Effector memory CD8-positive, alpha-beta T cell (primary cell): ENCODE measurements at regions not wholly inside any gene's neighbourhood (a gene's known extent, or its start where the extent isn't known, plus 50 kb on each side); places are given as distances from the start of the nearest gene placed in this dataset.
"Not testable (repeated sequence)": the region's sequence is repeated elsewhere in the genome, so short reads cannot be mapped to it uniquely, and the experiment has no call there.

Experiments
- ATAC-seq: fragments of 150-1000 bp; cut with Tn5 transposase; replicated peaks from 2 replicates; pipeline ENCODE4 v1.10.0; 2021; ENCODE audit warnings: mild to moderate bottlenecking, moderate library complexity
- DNase-seq, 3 experiments: peaks; one replicate each; pipeline ENCODE4 v3.0.0; 2021
- H3K27ac Mint-ChIP-seq, 2 donors: one replicate each; pipeline ENCODE4 v1.8.0; 2022; ENCODE audit warnings: mild to moderate bottlenecking in 2 of 2, mixed read lengths in 2 of 2, moderate library complexity in 2 of 2
- H3K27me3 Mint-ChIP-seq, 2 donors: one replicate each; pipeline ENCODE4 v1.8.0; 2022; ENCODE audit warnings: mixed read lengths in 2 of 2
- H3K36me3 Mint-ChIP-seq: one replicate; pipeline ENCODE4 v1.8.0; 2022; ENCODE audit warnings: mild to moderate bottlenecking, moderate library complexity, mixed read lengths; ENCODE audit not compliant: insufficient read depth
- H3K4me1 Mint-ChIP-seq, 2 donors: one replicate each; pipeline ENCODE4 v1.8.0; 2022; ENCODE audit warnings: low read depth in 2 of 2, mixed read lengths in 2 of 2
- H3K4me3 Mint-ChIP-seq, 2 donors: one replicate each; pipeline ENCODE4 v1.8.0; 2022; ENCODE audit warnings: mild to moderate bottlenecking in 2 of 2, mixed read lengths in 2 of 2, moderate library complexity in 2 of 2
- H3K9me3 Mint-ChIP-seq, 2 donors: one replicate each; pipeline ENCODE4 v1.8.0; 2022; ENCODE audit warnings: mixed read lengths in 2 of 2

GRCh38 chr11:95417832-95418231 lies 186.8 kb upstream of the SESN3 start:
- ATAC-seq (no peak), DNase-seq (no peak)
- H3K4me1 Mint-ChIP-seq: no peaks in the 10 kb centered on the region
- no peaks in the 10 kb centered on the region for H3K36me3 Mint-ChIP-seq
- H3K9me3 Mint-ChIP-seq: no peaks in the 10 kb centered on the region
- peaks cover 0 to 5% of the 10 kb centered on the region in 2 donors for H3K27me3 Mint-ChIP-seq
- H3K27ac Mint-ChIP-seq: no peak overlapping the region
- H3K4me3 Mint-ChIP-seq: no peak overlapping the region

- H3K36me3 Mint-ChIP-seq: no peaks in the 10 kb centered on the region
- no peaks in the 10 kb centered on the region for H3K4me1 Mint-ChIP-seq
- H3K27ac Mint-ChIP-seq: no peak overlapping the region
- DNase-seq: no peak
- H3K4me3 Mint-ChIP-seq: no peak overlapping the region
- H3K27me3 Mint-ChIP-seq: peaks cover 0 to 9% of the 10 kb centered on the region in 2 donors
- no peak for ATAC-seq
- H3K9me3 Mint-ChIP-seq: no peaks in the 10 kb centered on the region
Measured at GRCh38 chr11:95415837-95416304, 184.9 kb upstream of the SESN3 start.

- no peak overlapping the region for H3K27ac Mint-ChIP-seq
- ATAC-seq: no peak
- peaks cover 8 to 17% of the 10 kb centered on the region in 2 donors for H3K27me3 Mint-ChIP-seq
- H3K4me1 Mint-ChIP-seq: no peaks in the 10 kb centered on the region
- H3K4me3 Mint-ChIP-seq: no peak overlapping the region
- H3K9me3 Mint-ChIP-seq: no peaks in the 10 kb centered on the region
- no peaks in the 10 kb centered on the region for H3K36me3 Mint-ChIP-seq
- DNase-seq: no peak
Measured at GRCh38 chr11:95414217-95414616, 183.2 kb upstream of the SESN3 start.

GRCh38 chr11:95413761-95414160 lies 182.8 kb upstream of the SESN3 start:
- Mint-ChIP-seq H3K36me3 (no peaks in the 10 kb centered on the region), H3K9me3 (no peaks in the 10 kb centered on the region), H3K4me1 (no peaks in the 10 kb centered on the region), H3K27me3 (peaks cover 11 to 21% of the 10 kb centered on the region in 2 donors), H3K4me3 (no peak overlapping the region), H3K27ac (no peak overlapping the region)
- no peak for ATAC-seq
- no peak for DNase-seq

GRCh38 chr11:95413021-95413420 lies 182.0 kb upstream of the SESN3 start:
- Mint-ChIP-seq H3K27ac (no peak overlapping the region), H3K27me3 (peaks cover 15 to 25% of the 10 kb centered on the region in 2 donors), H3K36me3 (no peaks in the 10 kb centered on the region), H3K9me3 (no peaks in the 10 kb centered on the region), H3K4me3 (no peak overlapping the region), H3K4me1 (no peaks in the 10 kb centered on the region)
- no peak for ATAC-seq
- DNase-seq: no peak

- Mint-ChIP-seq H3K4me3 (no peak overlapping the region), H3K27me3 (peaks cover 25 to 30% of the 10 kb centered on the region in 2 donors), H3K4me1 (no peaks in the 10 kb centered on the region), H3K9me3 (no peaks in the 10 kb centered on the region), H3K36me3 (no peaks in the 10 kb centered on the region), H3K27ac (no peak overlapping the region)
- DNase-seq: no peak
- ATAC-seq: no peak
Measured at GRCh38 chr11:95412074-95412473, 181.1 kb upstream of the SESN3 start.

- DNase-seq, ATAC-seq, H3K27ac Mint-ChIP-seq, H3K9me3 Mint-ChIP-seq, H3K36me3 Mint-ChIP-seq, H3K4me1 Mint-ChIP-seq, H3K4me3 Mint-ChIP-seq: not testable (repeated sequence)
- H3K27me3 Mint-ChIP-seq: peaks cover 36 to 39% of the 10 kb centered on the region in 2 donors
Measured at GRCh38 chr11:95410707-95411106, 179.7 kb upstream of the SESN3 start.

GRCh38 chr11:95406271-95406670 lies 175.3 kb upstream of the SESN3 start:
- no peaks in the 10 kb centered on the region for H3K4me1 Mint-ChIP-seq
- H3K27me3 Mint-ChIP-seq: peaks cover 30 to 50% of the 10 kb centered on the region in 2 donors
- H3K36me3 Mint-ChIP-seq: peaks cover 3% of the 10 kb centered on the region
- H3K27ac Mint-ChIP-seq: no peak overlapping the region
- DNase-seq: no peak
- H3K9me3 Mint-ChIP-seq: no peaks in the 10 kb centered on the region
- H3K4me3 Mint-ChIP-seq: no peak overlapping the region
- no peak for ATAC-seq

GRCh38 chr11:95404370-95404769 lies 173.4 kb upstream of the SESN3 start:
- H3K4me1 Mint-ChIP-seq: no peaks in the 10 kb centered on the region
- H3K4me3 Mint-ChIP-seq: no peak overlapping the region
- no peak overlapping the region for H3K27ac Mint-ChIP-seq
- H3K36me3 Mint-ChIP-seq: peaks cover 3% of the 10 kb centered on the region
- ATAC-seq: no peak
- peaks cover 23 to 44% of the 10 kb centered on the region in 2 donors for H3K27me3 Mint-ChIP-seq
- DNase-seq: no peak
- H3K9me3 Mint-ChIP-seq: no peaks in the 10 kb centered on the region

- Mint-ChIP-seq H3K9me3 (no peaks in the 10 kb centered on the region), H3K27me3 (no peaks in the 10 kb centered on the region), H3K4me1 (no peaks in the 10 kb centered on the region), H3K36me3 (no peaks in the 10 kb centered on the region), H3K27ac (no peak overlapping the region), H3K4me3 (no peak overlapping the region)
- DNase-seq (no peak), ATAC-seq (no peak)
Measured at GRCh38 chr11:95398437-95399112, 167.6 kb upstream of the SESN3 start.

- Mint-ChIP-seq H3K36me3 (no peaks in the 10 kb centered on the region), H3K4me1 (no peaks in the 10 kb centered on the region)
- no peak for DNase-seq
Measured at GRCh38 chr11:95392644-95393043, 161.6 kb upstream of the SESN3 start.

GRCh38 chr11:95389427-95389826 lies 158.4 kb upstream of the SESN3 start:
- Mint-ChIP-seq H3K27me3 (peaks cover 27 to 30% of the 10 kb centered on the region in 2 donors), H3K36me3 (no peaks in the 10 kb centered on the region), H3K4me1 (no peaks in the 10 kb centered on the region), H3K27ac (no peak overlapping the region), H3K4me3 (no peak overlapping the region), H3K9me3 (no peaks in the 10 kb centered on the region)
- no peak for ATAC-seq
- no peak for DNase-seq

More at GRCh38 chr11:95392644-95393043, 161.6 kb upstream of the SESN3 start:
- H3K4me3 Mint-ChIP-seq: no peak overlapping the region
- ATAC-seq: no peak
- peaks cover 17 to 18% of the 10 kb centered on the region in 2 donors for H3K27me3 Mint-ChIP-seq
- no peak overlapping the region for H3K27ac Mint-ChIP-seq
- H3K9me3 Mint-ChIP-seq: no peaks in the 10 kb centered on the region

GRCh38 chr11:95388086-95388485 lies 157.1 kb upstream of the SESN3 start:
- Mint-ChIP-seq H3K27ac (no peak overlapping the region), H3K36me3 (no peaks in the 10 kb centered on the region), H3K9me3 (no peaks in the 10 kb centered on the region), H3K4me1 (no peaks in the 10 kb centered on the region), H3K27me3 (peaks cover 27 to 39% of the 10 kb centered on the region in 2 donors), H3K4me3 (no peak overlapping the region)
- ATAC-seq (no peak), DNase-seq (no peak)

- peaks cover 1% of the 10 kb centered on the region for H3K36me3 Mint-ChIP-seq
- peaks cover 29 to 40% of the 10 kb centered on the region in 2 donors for H3K27me3 Mint-ChIP-seq
- no peak overlapping the region for H3K27ac Mint-ChIP-seq
- H3K4me3 Mint-ChIP-seq: no peak overlapping the region
- no peaks in the 10 kb centered on the region for H3K9me3 Mint-ChIP-seq
- ATAC-seq (no peak), DNase-seq (no peak)
- no peaks in the 10 kb centered on the region for H3K4me1 Mint-ChIP-seq
Measured at GRCh38 chr11:95387325-95387724, 156.3 kb upstream of the SESN3 start.
